Activated CD4-positive, alpha-beta T cell treated with anti-CD3 and anti-CD28 coated beads, Interleukin-10, Interleukin-2, amounts not matched to agents 100 ng/mL and 50 ng/mL, durations not matched to agents 16 hours and 8 hours (primary cell): ENCODE measurements at regions not wholly inside any gene's neighbourhood (a gene's known extent, or its start where the extent isn't known, plus 50 kb on each side); places are given as distances from the start of the nearest gene placed in this dataset.

Source experiments
- DNase-seq: peaks from one replicate; pipeline ENCODE4 v3.0.0-alpha.2; 2020

- no peak for DNase-seq
Observed at GRCh38 chr16:52634528-52634927, 87.6 kb upstream of the TOX3 start.

GRCh38 chr16:52634104-52634503, 87.2 kb upstream of the TOX3 start:
- no peak for DNase-seq

- no peak for DNase-seq
Observed at GRCh38 chr16:52633230-52633629, 86.3 kb upstream of the TOX3 start.

GRCh38 chr16:52631711-52632110, 84.8 kb upstream of the TOX3 start:
- no peak for DNase-seq

GRCh38 chr16:52630711-52631110, 83.8 kb upstream of the TOX3 start:
- no peak for DNase-seq

- no peak for DNase-seq
Observed at GRCh38 chr16:52629296-52629695, 82.4 kb upstream of the TOX3 start.

GRCh38 chr16:52624891-52625290, 77.9 kb upstream of the TOX3 start:
- no peak for DNase-seq

- DNase-seq, result no peak
Observed at GRCh38 chr16:52621651-52622050, 74.7 kb upstream of the TOX3 start.

GRCh38 chr16:52618753-52619497, 72.0 kb upstream of the TOX3 start:
- no peak for DNase-seq

- DNase-seq, result no peak
Observed at GRCh38 chr16:52617591-52617990, 70.6 kb upstream of the TOX3 start.

GRCh38 chr16:52613508-52613907, 66.6 kb upstream of the TOX3 start:
- no peak for DNase-seq

- DNase-seq, result no peak
Observed at GRCh38 chr16:52611817-52612673, 65.1 kb upstream of the TOX3 start.

- DNase-seq, result no peak
Observed at GRCh38 chr16:52603015-52603414, 56.1 kb upstream of the TOX3 start.

- no peak for DNase-seq
Observed at GRCh38 chr16:52597772-52598483, 51.0 kb upstream of the TOX3 start.

- no peak for DNase-seq
Observed at GRCh38 chr16:52597073-52597771, 50.3 kb upstream of the TOX3 start.
